NCI-H446 (cell line): ENCODE measurements at regions not wholly inside any gene's neighbourhood (a gene's known extent, or its start where the extent isn't known, plus 50 kb on each side); places are given as distances from the start of the nearest gene placed in this dataset.
A peak's percentile ranks its signal among the peaks of the same experiment; 100 is the strongest.

Experiments used
- DNase-seq, 2 experiments: peaks; one replicate each; lab custom pipeline; 2025; lab: John Stamatoyannopoulos, UW

DNA sequence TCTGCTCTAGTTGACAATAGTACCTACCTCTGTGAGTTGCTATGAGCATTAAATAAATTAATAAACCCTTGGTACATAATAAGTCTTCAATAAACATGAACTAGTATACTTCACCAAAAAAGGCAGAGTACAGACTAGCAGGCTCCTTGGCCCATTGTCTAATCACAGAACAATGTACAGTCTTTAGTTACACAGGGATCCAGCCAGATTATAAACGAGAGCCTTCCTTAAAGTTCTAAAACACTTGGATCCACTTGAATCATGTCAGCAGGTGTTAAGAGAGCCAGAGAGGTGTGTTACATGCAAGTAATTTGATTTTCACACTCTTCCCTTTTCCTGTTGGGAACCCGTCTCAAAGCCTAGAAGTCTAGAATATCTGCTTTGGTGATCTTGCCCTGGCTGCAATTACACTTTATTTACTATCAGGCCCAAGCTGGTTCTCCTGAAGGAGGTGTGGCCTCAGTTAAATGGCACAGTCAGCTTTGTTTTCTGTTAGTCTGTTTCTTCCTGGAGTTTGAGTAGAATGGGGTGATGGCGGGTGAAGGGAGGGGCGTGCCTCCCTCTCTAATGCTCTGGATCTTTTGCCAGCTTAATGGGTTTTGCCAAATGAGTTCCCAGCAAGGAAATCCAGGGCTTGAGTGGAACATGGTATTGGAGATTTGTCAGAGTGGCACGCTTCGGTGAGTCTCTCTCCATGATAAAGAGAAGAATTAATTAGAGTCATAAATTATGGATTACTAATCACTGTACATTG is 570.9 kb upstream of the CAMK1G start:
- peak; percentile 12 to 46 for DNase-seq

DNA sequence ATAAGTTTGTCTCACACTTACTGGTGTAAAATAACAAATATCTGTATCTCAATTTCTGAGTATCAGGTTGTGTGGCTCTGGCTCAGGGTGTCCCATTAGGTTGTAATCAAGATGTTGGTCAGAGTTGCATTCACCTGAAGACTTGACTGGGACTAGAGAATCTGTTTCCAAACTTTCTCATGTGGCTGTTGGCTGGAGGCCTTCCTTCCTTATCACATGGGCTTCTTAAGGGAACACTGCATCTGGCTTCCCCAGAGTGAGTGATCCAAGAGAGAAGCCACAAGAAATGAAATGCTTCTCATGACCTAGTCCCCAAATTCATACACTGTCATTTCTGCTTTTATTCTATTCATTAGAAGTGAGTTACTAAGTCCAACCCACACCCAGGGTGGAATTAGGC is 568.4 kb upstream of the CAMK1G start:
- no peak for DNase-seq

- DNase-seq = peak in 1 of 2 experiments; percentile 20
Measured at GRCh38 chr1:209021622-209022021, 561.9 kb upstream of the CAMK1G start.

- no peak for DNase-seq
Measured at GRCh38 chr1:209023790-209024189, 559.7 kb upstream of the CAMK1G start.

DNA sequence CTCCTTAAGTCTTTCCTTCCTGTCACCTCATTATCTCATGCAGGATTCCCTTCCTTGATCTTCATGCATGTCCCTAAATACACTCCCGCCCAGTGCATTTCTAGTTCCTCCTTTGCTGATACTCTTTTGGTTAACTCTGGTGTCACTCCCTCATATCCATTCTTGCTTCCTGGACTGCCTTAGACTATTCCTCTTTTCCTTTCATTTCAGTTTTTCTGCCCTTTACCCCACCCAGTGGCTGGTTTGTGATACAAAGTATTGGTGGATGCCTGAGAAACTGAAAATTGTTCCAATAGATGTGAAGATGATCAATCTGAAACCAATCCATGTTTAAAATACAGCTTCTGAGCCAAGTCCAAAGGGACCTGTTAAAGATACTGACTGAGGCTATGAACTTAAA is 553.8 kb upstream of the CAMK1G start:
- peak in 1 of 2 experiments; percentile 31 for DNase-seq

- DNase-seq = no peak
Measured at GRCh38 chr1:209030454-209031167, 552.9 kb upstream of the CAMK1G start.

GRCh38 chr1:209037064-209037463 is 546.5 kb upstream of the CAMK1G start:
- DNase-seq = no peak

DNA sequence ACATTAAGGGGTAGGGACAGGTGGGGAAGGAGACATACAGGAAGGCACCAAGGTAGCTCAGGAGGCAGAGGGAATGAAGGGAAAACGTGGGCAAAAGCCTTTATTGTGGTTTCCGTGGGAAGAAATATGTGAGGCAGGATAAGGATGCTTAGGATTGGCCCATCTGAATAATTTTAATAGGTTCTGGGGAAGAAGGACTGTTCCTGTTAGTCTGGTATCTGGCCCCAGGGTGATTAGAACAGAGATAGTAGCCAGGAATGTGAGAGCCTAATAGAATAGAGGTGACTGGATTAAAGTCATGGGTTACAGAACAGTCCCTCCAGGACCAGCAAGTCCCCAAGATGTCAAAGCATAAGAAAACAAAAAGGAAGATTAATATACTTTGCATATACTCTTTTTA is 545.2 kb upstream of the CAMK1G start:
- no peak for DNase-seq

GRCh38 chr1:209038735-209039134 is 544.8 kb upstream of the CAMK1G start:
- no peak for DNase-seq

DNA sequence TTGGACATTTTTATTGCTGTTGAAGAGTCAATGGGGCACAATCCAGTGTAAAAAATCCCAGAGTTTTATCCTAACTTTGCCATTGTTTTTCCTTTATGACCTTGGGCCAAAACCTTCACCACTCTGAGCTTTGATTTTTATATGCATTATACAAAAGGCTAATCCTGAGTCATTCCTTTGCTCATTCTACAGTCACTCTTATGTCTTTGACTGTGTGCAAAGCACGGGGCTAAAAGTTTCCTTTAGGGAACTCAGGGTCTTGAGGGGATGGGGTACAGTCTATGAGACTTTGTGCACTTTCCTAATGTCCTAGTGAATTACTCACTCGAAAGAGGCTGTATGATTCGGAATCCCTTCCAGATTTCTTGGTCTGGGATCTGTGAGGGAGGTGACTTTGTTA is 543.2 kb upstream of the CAMK1G start:
- DNase-seq = no peak

GRCh38 chr1:209041927-209042326 is 541.6 kb upstream of the CAMK1G start:
- DNase-seq = no peak

GRCh38 chr1:209042413-209042812 is 541.1 kb upstream of the CAMK1G start:
- no peak for DNase-seq

- DNase-seq = peak in 1 of 2 experiments; percentile 58
Measured at GRCh38 chr1:209045331-209046057, 538.0 kb upstream of the CAMK1G start.

- no peak for DNase-seq
Measured at GRCh38 chr1:209046058-209046417, 537.5 kb upstream of the CAMK1G start.

GRCh38 chr1:209046935-209047334 is 536.6 kb upstream of the CAMK1G start:
- no peak for DNase-seq

DNA sequence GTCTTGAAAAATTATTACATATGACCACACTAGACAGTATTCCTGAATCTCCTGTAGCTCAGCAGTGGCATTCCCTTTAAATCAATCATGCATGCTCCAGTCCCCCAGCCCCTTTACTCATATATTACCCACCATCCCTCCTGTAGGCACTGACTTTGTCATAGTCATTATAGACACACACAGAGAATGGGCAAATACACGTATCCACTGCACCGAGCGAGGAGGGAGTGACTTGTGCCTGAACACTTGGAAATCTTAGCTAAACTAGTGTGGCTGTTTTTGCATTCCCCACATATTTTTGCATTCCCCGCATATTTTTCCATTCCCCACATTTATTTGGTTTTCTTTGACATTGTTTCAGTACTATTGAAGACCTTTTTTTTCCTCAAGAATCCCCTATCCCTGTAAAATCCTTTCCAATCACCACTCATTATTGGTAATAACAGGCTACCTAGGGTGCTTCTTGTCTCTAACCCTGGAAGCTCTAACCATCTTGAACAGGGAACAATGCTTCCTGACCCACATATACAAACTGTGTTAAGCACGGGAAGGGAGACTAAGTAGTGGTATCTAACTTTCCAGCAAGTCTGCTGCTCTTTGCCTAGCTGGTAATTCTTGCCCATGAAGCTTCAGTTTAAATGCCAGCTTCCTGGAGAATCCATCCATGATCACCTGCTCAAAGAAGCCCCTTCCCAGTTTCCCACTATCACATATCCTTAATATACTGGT is 534.4 kb upstream of the CAMK1G start:
- DNase-seq = no peak

DNA sequence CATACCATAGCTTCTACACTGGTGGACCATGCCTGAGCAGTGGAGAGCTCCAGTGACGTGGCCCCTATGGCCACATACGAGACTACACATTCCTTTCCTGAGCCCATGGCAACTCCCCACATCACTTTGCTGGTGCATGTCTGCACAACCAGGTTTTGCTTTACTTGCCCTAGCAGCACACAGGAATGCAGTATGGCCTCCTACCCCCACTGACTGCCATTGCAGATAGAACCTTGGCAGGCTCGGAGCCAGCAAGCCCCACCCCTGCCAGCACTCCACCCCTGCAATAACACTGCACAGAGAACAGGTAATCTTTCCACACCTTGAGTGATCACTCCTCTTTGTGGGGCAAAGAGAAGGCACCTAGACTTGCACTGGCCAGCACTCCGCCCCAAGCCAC is 531.9 kb upstream of the CAMK1G start:
- no peak for DNase-seq

DNA sequence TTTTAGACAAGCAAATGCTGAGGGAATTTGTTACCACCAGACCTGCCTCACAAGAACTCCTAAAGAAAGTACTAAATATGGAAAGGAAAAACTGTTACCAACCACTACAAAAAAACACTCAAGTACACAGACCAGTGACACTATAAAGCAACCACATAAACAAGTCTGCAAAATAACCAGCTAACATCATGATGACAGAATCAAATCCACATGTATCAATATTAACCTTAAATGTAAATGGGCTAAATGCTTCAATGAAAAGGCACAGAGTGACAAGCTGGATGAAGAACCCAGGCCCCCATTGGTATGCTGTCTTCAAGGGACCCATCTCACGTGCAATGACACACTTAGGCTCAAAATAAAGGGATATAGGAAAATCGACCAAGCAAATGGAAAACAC is 529.9 kb upstream of the CAMK1G start:
- DNase-seq = no peak

DNA sequence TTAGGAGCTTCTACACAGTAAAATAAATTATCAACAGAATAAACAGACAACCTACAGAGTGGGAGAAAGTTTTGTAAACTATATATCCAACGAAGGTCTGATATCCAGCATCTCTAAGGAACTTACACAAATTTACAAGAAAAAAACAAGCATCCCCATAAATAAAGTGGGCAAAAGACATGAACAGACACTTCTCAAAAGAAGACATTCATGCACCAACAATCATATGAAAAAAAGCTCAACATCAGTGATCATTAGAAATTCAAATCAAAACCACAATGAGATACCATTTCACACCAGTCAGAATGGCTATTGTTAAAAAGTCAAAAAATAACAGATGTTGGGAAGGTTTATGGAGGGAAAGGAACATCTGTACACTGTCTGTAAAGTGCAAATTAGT is 526.4 kb upstream of the CAMK1G start:
- DNase-seq = no peak

DNA sequence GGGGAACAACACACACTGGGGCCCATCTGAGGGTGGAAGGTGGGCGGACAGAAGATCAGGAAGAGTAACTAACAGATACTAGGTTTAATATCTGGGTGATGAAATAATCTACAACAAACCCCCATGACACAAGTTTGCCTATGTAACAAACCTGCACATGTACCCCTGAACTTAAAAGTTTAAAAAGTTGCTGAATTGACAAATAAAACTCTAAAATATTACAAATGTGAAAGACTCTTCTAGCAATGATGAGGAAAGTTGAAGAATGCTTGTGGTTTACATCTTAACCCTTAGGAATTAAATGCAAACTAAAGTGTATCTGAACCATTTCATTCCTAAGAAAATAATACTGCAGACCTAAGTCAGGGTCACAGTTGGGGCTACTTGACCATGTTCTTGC is 525.6 kb upstream of the CAMK1G start:
- no peak for DNase-seq

- DNase-seq = no peak
Measured at GRCh38 chr1:209059376-209059775, 524.1 kb upstream of the CAMK1G start.

DNA sequence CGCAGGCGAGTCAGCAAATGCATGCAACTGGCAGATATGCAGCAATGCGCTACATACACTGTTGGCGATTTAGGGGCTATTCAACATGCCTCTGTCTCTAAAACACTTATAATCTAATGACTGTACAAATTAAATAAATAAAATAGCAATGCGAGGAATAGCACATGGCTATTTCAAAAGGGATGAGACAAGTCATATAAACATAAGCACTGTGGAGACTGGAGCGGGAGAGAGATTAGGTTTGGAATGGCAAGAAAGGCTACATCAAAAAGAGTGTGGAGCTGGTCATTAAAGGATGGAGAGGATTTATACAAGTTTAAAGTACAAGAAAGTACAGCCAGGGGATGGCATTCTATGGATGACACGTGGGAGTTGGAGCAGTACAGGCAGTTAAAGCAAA is 523.5 kb upstream of the CAMK1G start:
- no peak for DNase-seq
